Activated T-cell treated with anti-CD3 and anti-CD28 coated beads, Interleukin-2, amount 50 U/mL, for 24 hours (primary cell): ENCODE measurements at regions not wholly inside any gene's neighbourhood (a gene's known extent, or its start where the extent isn't known, plus 50 kb on each side); places are given as distances from the start of the nearest gene placed in this dataset.
"Not testable (repeated sequence)": the region's sequence is repeated elsewhere in the genome, so short reads cannot be mapped to it uniquely, and the experiment has no call there.

Experiments
- DNase-seq: peaks from one replicate; pipeline ENCODE4 v3.0.0-alpha.2; 2020
- H3K27ac Mint-ChIP-seq: 2 replicates; pipeline ENCODE4 v1.8.0; 2020; ENCODE audit warnings: mild to moderate bottlenecking, mixed read lengths
- H3K27me3 Mint-ChIP-seq: 2 replicates; pipeline ENCODE4 v1.8.0; 2020; ENCODE audit warnings: mixed read lengths
- H3K36me3 Mint-ChIP-seq: 2 replicates; pipeline ENCODE4 v1.8.0; 2020; ENCODE audit warnings: low read depth, mixed read lengths
- H3K4me1 Mint-ChIP-seq: 2 replicates; pipeline ENCODE4 v1.8.0; 2020; ENCODE audit warnings: low read depth, mixed read lengths
- H3K4me3 Mint-ChIP-seq: 2 replicates; pipeline ENCODE4 v1.8.0; 2020; ENCODE audit warnings: mild to moderate bottlenecking, moderate library complexity, mixed read lengths
- H3K9me3 Mint-ChIP-seq: 2 replicates; pipeline ENCODE4 v1.8.0; 2020; ENCODE audit warnings: mixed read lengths

GRCh38 chr13:89520468-89520867, 1827.0 kb upstream of the MIR17HG start:
- H3K36me3 Mint-ChIP-seq = no peaks in the 10 kb centered on the region
- no peak overlapping the region for H3K4me3 Mint-ChIP-seq
- no peak for DNase-seq
- no peak overlapping the region for H3K27ac Mint-ChIP-seq
- no peaks in the 10 kb centered on the region for H3K4me1 Mint-ChIP-seq
- H3K27me3 Mint-ChIP-seq = no peaks in the 10 kb centered on the region
- H3K9me3 Mint-ChIP-seq = no peaks in the 10 kb centered on the region

GRCh38 chr13:89521672-89522071, 1825.8 kb upstream of the MIR17HG start:
- not testable (repeated sequence) for DNase-seq, H3K4me3 Mint-ChIP-seq, H3K36me3 Mint-ChIP-seq, H3K4me1 Mint-ChIP-seq, H3K27me3 Mint-ChIP-seq, H3K27ac Mint-ChIP-seq, H3K9me3 Mint-ChIP-seq

GRCh38 chr13:89541091-89542030, 1806.1 kb upstream of the MIR17HG start:
- H3K4me3 Mint-ChIP-seq = no peak overlapping the region
- H3K4me1 Mint-ChIP-seq = no peaks in the 10 kb centered on the region
- peaks cover 8% of the 10 kb centered on the region for H3K9me3 Mint-ChIP-seq
- no peaks in the 10 kb centered on the region for H3K27me3 Mint-ChIP-seq
- no peaks in the 10 kb centered on the region for H3K36me3 Mint-ChIP-seq
- H3K27ac Mint-ChIP-seq = no peak overlapping the region
- DNase-seq = no peak

GRCh38 chr13:89550938-89551337, 1796.5 kb upstream of the MIR17HG start:
- no peak for DNase-seq
- H3K36me3 Mint-ChIP-seq = no peaks in the 10 kb centered on the region
- H3K4me3 Mint-ChIP-seq = no peak overlapping the region
- no peaks in the 10 kb centered on the region for H3K9me3 Mint-ChIP-seq
- no peaks in the 10 kb centered on the region for H3K27me3 Mint-ChIP-seq
- H3K27ac Mint-ChIP-seq = no peak overlapping the region
- H3K4me1 Mint-ChIP-seq = no peaks in the 10 kb centered on the region

GRCh38 chr13:89554801-89555200, 1792.7 kb upstream of the MIR17HG start:
- Mint-ChIP-seq H3K27ac (no peak overlapping the region), H3K36me3 (no peaks in the 10 kb centered on the region), H3K27me3 (no peaks in the 10 kb centered on the region), H3K4me1 (no peaks in the 10 kb centered on the region), H3K9me3 (no peaks in the 10 kb centered on the region), H3K4me3 (no peak overlapping the region)
- DNase-seq = no peak

GRCh38 chr13:89565476-89566100, 1781.9 kb upstream of the MIR17HG start:
- Mint-ChIP-seq H3K36me3 (no peaks in the 10 kb centered on the region), H3K9me3 (peaks cover 9% of the 10 kb centered on the region), H3K27ac (no peak overlapping the region), H3K4me3 (no peak overlapping the region), H3K27me3 (no peaks in the 10 kb centered on the region), H3K4me1 (no peaks in the 10 kb centered on the region)
- no peak for DNase-seq

- H3K27me3 Mint-ChIP-seq = no peaks in the 10 kb centered on the region
- no peak for DNase-seq
- H3K9me3 Mint-ChIP-seq = peaks cover 9% of the 10 kb centered on the region
- no peak overlapping the region for H3K4me3 Mint-ChIP-seq
- H3K27ac Mint-ChIP-seq = no peak overlapping the region
- no peaks in the 10 kb centered on the region for H3K36me3 Mint-ChIP-seq
- no peaks in the 10 kb centered on the region for H3K4me1 Mint-ChIP-seq
Observed at GRCh38 chr13:89567025-89567424, 1780.5 kb upstream of the MIR17HG start.

- no peaks in the 10 kb centered on the region for H3K4me1 Mint-ChIP-seq
- H3K36me3 Mint-ChIP-seq = no peaks in the 10 kb centered on the region
- H3K4me3 Mint-ChIP-seq = no peak overlapping the region
- DNase-seq = no peak
- peaks cover 7% of the 10 kb centered on the region for H3K9me3 Mint-ChIP-seq
- H3K27me3 Mint-ChIP-seq = no peaks in the 10 kb centered on the region
- H3K27ac Mint-ChIP-seq = no peak overlapping the region
Observed at GRCh38 chr13:89568276-89568675, 1779.2 kb upstream of the MIR17HG start.

- H3K27me3 Mint-ChIP-seq = no peaks in the 10 kb centered on the region
- no peak overlapping the region for H3K27ac Mint-ChIP-seq
- peaks cover 9% of the 10 kb centered on the region for H3K9me3 Mint-ChIP-seq
- no peak overlapping the region for H3K4me3 Mint-ChIP-seq
- H3K4me1 Mint-ChIP-seq = no peaks in the 10 kb centered on the region
- no peak for DNase-seq
- H3K36me3 Mint-ChIP-seq = no peaks in the 10 kb centered on the region
Observed at GRCh38 chr13:89568746-89569145, 1778.7 kb upstream of the MIR17HG start.

GRCh38 chr13:89571676-89572075, 1775.8 kb upstream of the MIR17HG start:
- no peak for DNase-seq
- Mint-ChIP-seq H3K9me3 (peaks cover 9% of the 10 kb centered on the region), H3K4me3 (no peak overlapping the region), H3K27me3 (no peaks in the 10 kb centered on the region), H3K27ac (no peak overlapping the region), H3K36me3 (no peaks in the 10 kb centered on the region), H3K4me1 (no peaks in the 10 kb centered on the region)

GRCh38 chr13:89574077-89574476, 1773.4 kb upstream of the MIR17HG start:
- no peak for DNase-seq
- H3K4me1 Mint-ChIP-seq = no peaks in the 10 kb centered on the region
- H3K27me3 Mint-ChIP-seq = no peaks in the 10 kb centered on the region
- H3K27ac Mint-ChIP-seq = no peak overlapping the region
- no peak overlapping the region for H3K4me3 Mint-ChIP-seq
- peaks cover 13% of the 10 kb centered on the region for H3K9me3 Mint-ChIP-seq
- no peaks in the 10 kb centered on the region for H3K36me3 Mint-ChIP-seq

GRCh38 chr13:89577301-89577700, 1770.2 kb upstream of the MIR17HG start:
- H3K4me1 Mint-ChIP-seq = no peaks in the 10 kb centered on the region
- no peaks in the 10 kb centered on the region for H3K27me3 Mint-ChIP-seq
- DNase-seq = no peak
- H3K36me3 Mint-ChIP-seq = no peaks in the 10 kb centered on the region
- no peak overlapping the region for H3K27ac Mint-ChIP-seq
- peaks cover 13% of the 10 kb centered on the region for H3K9me3 Mint-ChIP-seq
- no peak overlapping the region for H3K4me3 Mint-ChIP-seq

- no peak overlapping the region for H3K4me3 Mint-ChIP-seq
- H3K27me3 Mint-ChIP-seq = no peaks in the 10 kb centered on the region
- H3K27ac Mint-ChIP-seq = no peak overlapping the region
- no peaks in the 10 kb centered on the region for H3K36me3 Mint-ChIP-seq
- no peaks in the 10 kb centered on the region for H3K9me3 Mint-ChIP-seq
- no peak for DNase-seq
- no peaks in the 10 kb centered on the region for H3K4me1 Mint-ChIP-seq
Observed at GRCh38 chr13:89584058-89584620, 1763.3 kb upstream of the MIR17HG start.

GRCh38 chr13:89602655-89603054, 1744.8 kb upstream of the MIR17HG start:
- Mint-ChIP-seq H3K9me3 (peaks cover 8% of the 10 kb centered on the region), H3K4me3 (no peak overlapping the region), H3K4me1 (no peaks in the 10 kb centered on the region), H3K27ac (no peak overlapping the region), H3K27me3 (no peaks in the 10 kb centered on the region), H3K36me3 (no peaks in the 10 kb centered on the region)
- DNase-seq = no peak

GRCh38 chr13:89603187-89603586, 1744.3 kb upstream of the MIR17HG start:
- no peaks in the 10 kb centered on the region for H3K27me3 Mint-ChIP-seq
- no peak overlapping the region for H3K27ac Mint-ChIP-seq
- DNase-seq = no peak
- H3K4me1 Mint-ChIP-seq = no peaks in the 10 kb centered on the region
- no peak overlapping the region for H3K4me3 Mint-ChIP-seq
- peaks cover 8% of the 10 kb centered on the region for H3K9me3 Mint-ChIP-seq
- H3K36me3 Mint-ChIP-seq = no peaks in the 10 kb centered on the region
